HG03196 (cell line): ENCODE measurements at regions not wholly inside any gene's neighbourhood (a gene's known extent, or its start where the extent isn't known, plus 50 kb on each side); places are given as distances from the start of the nearest gene placed in this dataset.
"Not testable (repeated sequence)": the region's sequence is repeated elsewhere in the genome, so short reads cannot be mapped to it uniquely, and the experiment has no call there.

Experiments
- ATAC-seq: cut with Tn5 transposase; IDR thresholded peaks from one replicate; pipeline ENCODE4 v1.9.1; 2021; ENCODE audit not compliant: unreplicated experiment

- no peak for ATAC-seq
These were observed 307.2 kb downstream of the MYCN start for GRCh38 chr2:16247326-16248122.

GRCh38 chr2:16246911-16247310, 306.6 kb downstream of the MYCN start:
- no peak for ATAC-seq

- ATAC-seq = no peak
These were observed 306.0 kb downstream of the MYCN start for GRCh38 chr2:16246281-16246850.

- ATAC-seq = no peak
These were observed 305.2 kb downstream of the MYCN start for GRCh38 chr2:16245481-16246054.

- ATAC-seq = no peak
These were observed 304.6 kb downstream of the MYCN start for GRCh38 chr2:16244966-16245320.

- ATAC-seq = no peak
These were observed 304.0 kb downstream of the MYCN start for GRCh38 chr2:16244153-16244965.

GRCh38 chr2:16243411-16243996, 303.2 kb downstream of the MYCN start:
- ATAC-seq = no peak

- no peak for ATAC-seq
These were observed 302.6 kb downstream of the MYCN start for GRCh38 chr2:16242906-16243305.

GRCh38 chr2:16241166-16242160, 301.1 kb downstream of the MYCN start:
- no peak for ATAC-seq

GRCh38 chr2:16240402-16240801, 300.1 kb downstream of the MYCN start:
- ATAC-seq = no peak

- no peak for ATAC-seq
These were observed 299.0 kb downstream of the MYCN start for GRCh38 chr2:16239296-16239850.

GRCh38 chr2:16238786-16239185, 298.4 kb downstream of the MYCN start:
- ATAC-seq = no peak

- no peak for ATAC-seq
These were observed 297.8 kb downstream of the MYCN start for GRCh38 chr2:16238001-16238761.

- no peak for ATAC-seq
These were observed 295.4 kb downstream of the MYCN start for GRCh38 chr2:16235747-16236146.

- ATAC-seq = not testable (repeated sequence)
These were observed 294.9 kb downstream of the MYCN start for GRCh38 chr2:16235291-16235690.

GRCh38 chr2:16228951-16229350, 288.6 kb downstream of the MYCN start:
- no peak for ATAC-seq

- no peak for ATAC-seq
These were observed 288.1 kb downstream of the MYCN start for GRCh38 chr2:16228471-16228870.

GRCh38 chr2:16227811-16228462, 287.6 kb downstream of the MYCN start:
- no peak for ATAC-seq
